ENCODE measurements at regions not wholly inside any gene's neighbourhood (a gene's known extent, or its start where the extent isn't known, plus 50 kb on each side); places are given as distances from the start of the nearest gene placed in this dataset.

DNA sequence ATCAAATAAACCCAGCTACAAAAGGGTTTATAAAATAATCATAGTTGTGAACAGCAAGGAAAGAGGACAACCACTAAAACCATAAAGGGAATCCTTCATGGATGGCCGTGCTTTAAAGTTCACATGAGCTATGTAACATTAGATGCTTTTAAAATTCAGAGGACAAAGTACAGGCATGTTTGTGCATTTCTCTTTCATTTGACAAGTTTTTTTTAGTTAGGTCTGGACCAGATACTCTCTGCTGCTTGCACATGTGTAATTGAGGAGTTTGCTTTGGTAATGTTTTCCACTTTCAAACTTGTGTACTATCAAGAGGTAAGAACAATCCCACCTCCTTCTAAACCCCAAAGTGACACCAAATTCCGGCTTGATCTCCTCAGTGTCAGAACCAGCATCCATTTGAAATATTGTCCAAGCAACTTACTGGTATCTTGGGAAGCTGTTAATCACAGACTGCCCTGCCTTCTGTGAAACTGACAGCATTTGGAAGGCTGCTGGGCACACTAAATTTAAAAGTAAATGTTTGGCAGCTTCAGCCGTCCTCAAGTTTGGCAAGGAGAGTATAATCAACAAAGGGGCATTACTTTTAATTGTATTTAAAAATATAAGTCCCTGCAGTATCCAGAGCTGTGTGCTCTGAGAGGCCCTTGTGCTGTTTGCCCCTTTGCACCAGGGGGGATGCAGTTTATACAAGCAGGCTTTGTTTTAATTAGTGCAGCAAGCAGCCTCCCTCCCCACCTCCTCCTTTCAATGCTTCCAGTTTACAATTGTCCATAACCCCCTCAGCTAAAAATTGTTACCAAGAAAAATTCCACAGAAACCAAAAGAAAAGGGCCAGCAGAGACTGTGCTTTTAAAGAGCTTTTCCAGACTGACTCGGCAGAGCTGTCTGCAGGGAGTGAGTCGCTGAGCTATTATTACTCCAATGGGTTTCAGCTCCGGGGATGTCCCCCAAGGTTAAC is 328.3 kb upstream of the MPDZ start:
- no peaks in the 10 kb centered on the region for H3K36me3 ChIP-seq (ENCODE audit: control insufficient read depth, insufficient read depth, low read length)
- no TSS peak for BruUV-seq (replicated peaks)

DNA sequence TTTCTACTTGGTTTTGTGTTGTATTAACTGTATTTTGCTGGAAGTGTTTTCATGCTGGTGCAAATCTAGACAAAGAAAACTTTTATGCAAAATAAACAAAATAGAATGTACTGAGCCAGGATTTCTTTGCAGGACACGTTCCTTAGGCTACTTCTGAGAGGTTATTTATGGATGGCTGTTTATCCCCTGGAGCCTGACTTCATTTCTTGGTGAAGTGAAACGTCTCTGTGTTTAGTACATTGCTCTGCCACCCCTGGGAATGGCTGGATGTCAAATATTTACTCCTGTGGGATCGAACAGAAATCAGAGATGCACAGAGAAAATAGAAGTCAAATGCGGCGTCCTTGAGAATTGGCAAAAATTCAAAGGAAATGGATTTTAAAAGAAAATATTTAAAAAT is 327.1 kb upstream of the MPDZ start:
- intact Hi-C loops (cut with micrococcal nuclease; ENCODE audit: unreplicated experiment) (no loop called here), in situ Hi-C loops (cut with HindIII; ENCODE audit: low pct_unique_long_range_greater_than_20kb, low sequenced_read_pairs) (no loop called here)
- ATAC-seq (no peak), DNase-seq (ENCODE audit: low read depth, low spot score) (no peak)
- no peak overlapping the region for H3K27ac ChIP-seq (ENCODE audit: low read length)
- TF ChIP-seq TCF7L2 (IDR thresholded peaks at IDR 0.05; ENCODE audit: low read depth, low read length) = no peak
- TF ChIP-seq SIN3A (IDR thresholded peaks at IDR 0.05; ENCODE audit: borderline replicate concordance, insufficient read depth, low read depth, low read length) = no peak
- TF ChIP-seq POLR2AphosphoS5 (IDR thresholded peaks at IDR 0.05; ENCODE audit: low read depth, low read length) = no peak
- TF ChIP-seq, protein P1, sequence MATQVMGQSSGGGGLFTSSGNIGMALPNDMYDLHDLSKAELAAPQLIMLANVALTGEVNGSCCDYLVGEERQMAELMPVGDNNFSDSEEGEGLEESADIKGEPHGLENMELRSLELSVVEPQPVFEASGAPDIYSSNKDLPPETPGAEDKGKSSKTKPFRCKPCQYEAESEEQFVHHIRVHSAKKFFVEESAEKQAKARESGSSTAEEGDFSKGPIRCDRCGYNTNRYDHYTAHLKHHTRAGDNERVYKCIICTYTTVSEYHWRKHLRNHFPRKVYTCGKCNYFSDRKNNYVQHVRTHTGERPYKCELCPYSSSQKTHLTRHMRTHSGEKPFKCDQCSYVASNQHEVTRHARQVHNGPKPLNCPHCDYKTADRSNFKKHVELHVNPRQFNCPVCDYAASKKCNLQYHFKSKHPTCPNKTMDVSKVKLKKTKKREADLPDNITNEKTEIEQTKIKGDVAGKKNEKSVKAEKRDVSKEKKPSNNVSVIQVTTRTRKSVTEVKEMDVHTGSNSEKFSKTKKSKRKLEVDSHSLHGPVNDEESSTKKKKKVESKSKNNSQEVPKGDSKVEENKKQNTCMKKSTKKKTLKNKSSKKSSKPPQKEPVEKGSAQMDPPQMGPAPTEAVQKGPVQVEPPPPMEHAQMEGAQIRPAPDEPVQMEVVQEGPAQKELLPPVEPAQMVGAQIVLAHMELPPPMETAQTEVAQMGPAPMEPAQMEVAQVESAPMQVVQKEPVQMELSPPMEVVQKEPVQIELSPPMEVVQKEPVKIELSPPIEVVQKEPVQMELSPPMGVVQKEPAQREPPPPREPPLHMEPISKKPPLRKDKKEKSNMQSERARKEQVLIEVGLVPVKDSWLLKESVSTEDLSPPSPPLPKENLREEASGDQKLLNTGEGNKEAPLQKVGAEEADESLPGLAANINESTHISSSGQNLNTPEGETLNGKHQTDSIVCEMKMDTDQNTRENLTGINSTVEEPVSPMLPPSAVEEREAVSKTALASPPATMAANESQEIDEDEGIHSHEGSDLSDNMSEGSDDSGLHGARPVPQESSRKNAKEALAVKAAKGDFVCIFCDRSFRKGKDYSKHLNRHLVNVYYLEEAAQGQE (IDR thresholded peaks at IDR 0.05; ENCODE audit: insufficient read depth in 1 of 2, low read depth in 2 of 2, low read length in 1 of 2) = no peak
- TF ChIP-seq, protein P2, sequence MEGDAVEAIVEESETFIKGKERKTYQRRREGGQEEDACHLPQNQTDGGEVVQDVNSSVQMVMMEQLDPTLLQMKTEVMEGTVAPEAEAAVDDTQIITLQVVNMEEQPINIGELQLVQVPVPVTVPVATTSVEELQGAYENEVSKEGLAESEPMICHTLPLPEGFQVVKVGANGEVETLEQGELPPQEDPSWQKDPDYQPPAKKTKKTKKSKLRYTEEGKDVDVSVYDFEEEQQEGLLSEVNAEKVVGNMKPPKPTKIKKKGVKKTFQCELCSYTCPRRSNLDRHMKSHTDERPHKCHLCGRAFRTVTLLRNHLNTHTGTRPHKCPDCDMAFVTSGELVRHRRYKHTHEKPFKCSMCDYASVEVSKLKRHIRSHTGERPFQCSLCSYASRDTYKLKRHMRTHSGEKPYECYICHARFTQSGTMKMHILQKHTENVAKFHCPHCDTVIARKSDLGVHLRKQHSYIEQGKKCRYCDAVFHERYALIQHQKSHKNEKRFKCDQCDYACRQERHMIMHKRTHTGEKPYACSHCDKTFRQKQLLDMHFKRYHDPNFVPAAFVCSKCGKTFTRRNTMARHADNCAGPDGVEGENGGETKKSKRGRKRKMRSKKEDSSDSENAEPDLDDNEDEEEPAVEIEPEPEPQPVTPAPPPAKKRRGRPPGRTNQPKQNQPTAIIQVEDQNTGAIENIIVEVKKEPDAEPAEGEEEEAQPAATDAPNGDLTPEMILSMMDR (IDR thresholded peaks at IDR 0.05) = no peak
- no peaks in the 10 kb centered on the region for H3K36me3 ChIP-seq (ENCODE audit: control insufficient read depth, insufficient read depth, low read length)
- BruUV-seq (replicated peaks) = no TSS peak
- no peak overlapping the region for H3K4me3 ChIP-seq (ENCODE audit: low read depth in 2 of 2, low read length in 2 of 2)
- ChIA-PET POLR2A (no interaction called here), CTCF (no interaction called here)
- H3K4me1 ChIP-seq (ENCODE audit: control insufficient read depth, insufficient read depth, low read length) = no peaks in the 10 kb centered on the region
- no peaks in the 10 kb centered on the region for H3K27me3 ChIP-seq (ENCODE audit: control insufficient read depth, insufficient read depth, low read length)
- H3K9me3 ChIP-seq (ENCODE audit: control insufficient read depth, insufficient read depth, low read depth, low read length) = no peaks in the 10 kb centered on the region

More for the DNA sequence above, 328.3 kb upstream of the MPDZ start:
- intact Hi-C loops (cut with micrococcal nuclease; ENCODE audit: unreplicated experiment) (no loop called here), in situ Hi-C loops (cut with HindIII; ENCODE audit: low pct_unique_long_range_greater_than_20kb, low sequenced_read_pairs) (no loop called here)
- POLR2A ChIA-PET = no interaction called here
- H3K4me1 ChIP-seq (ENCODE audit: control insufficient read depth, insufficient read depth, low read length) = no peaks in the 10 kb centered on the region
- CTCF ChIA-PET = no interaction called here
- no peaks in the 10 kb centered on the region for H3K27me3 ChIP-seq (ENCODE audit: control insufficient read depth, insufficient read depth, low read length)
- no peak for DNase-seq (ENCODE audit: low read depth, low spot score)
- H3K27ac ChIP-seq (ENCODE audit: low read length) = no peak overlapping the region
- H3K9me3 ChIP-seq (ENCODE audit: control insufficient read depth, insufficient read depth, low read depth, low read length) = no peaks in the 10 kb centered on the region
- no peak for TF ChIP-seq POLR2AphosphoS5 (IDR thresholded peaks at IDR 0.05; ENCODE audit: low read depth, low read length)
- TF ChIP-seq, protein P1 (IDR thresholded peaks at IDR 0.05; ENCODE audit: insufficient read depth in 1 of 2, low read depth in 2 of 2, low read length in 1 of 2) = no peak
- TF ChIP-seq, protein P2 (IDR thresholded peaks at IDR 0.05) = no peak
- TF ChIP-seq TCF7L2 (IDR thresholded peaks at IDR 0.05; ENCODE audit: low read depth, low read length) = no peak
- no peak for TF ChIP-seq SIN3A (IDR thresholded peaks at IDR 0.05; ENCODE audit: borderline replicate concordance, insufficient read depth, low read depth, low read length)
- ATAC-seq = no peak
- H3K4me3 ChIP-seq (ENCODE audit: low read depth in 2 of 2, low read length in 2 of 2) = no peak overlapping the region
